Liver (tissue), 8 donors: ENCODE measurements at regions not wholly inside any gene's neighbourhood (a gene's known extent, or its start where the extent isn't known, plus 50 kb on each side); places are given as distances from the start of the nearest gene placed in this dataset.

Experiments used
- DNase-seq: peaks from one replicate; pipeline ENCODE4 v3.0.0-alpha.2; 2017; ENCODE audit warnings: low spot score
- H3K27ac ChIP-seq, 2 donors: one replicate each; pipeline ENCODE4 v1.7.0; 2013; ENCODE audit warnings: inconsistent platforms in 2 of 2, low read length in 2 of 2, control low read depth in 1 of 2, low read depth in 1 of 2, mild to moderate bottlenecking in 1 of 2
- H3K27me3 ChIP-seq, 4 donors: one replicate each; pipeline versions ENCODE4 v1.6.1 to v1.7.0; 2013; ENCODE audit warnings: low read length in 3 of 4, inconsistent platforms in 1 of 4, mild to moderate bottlenecking in 1 of 4, moderate library complexity in 1 of 4; ENCODE audit not compliant: control insufficient read depth in 4 of 4, insufficient read depth in 4 of 4
- H3K36me3 ChIP-seq, 4 donors: one replicate each; pipeline versions ENCODE4 v1.6.1 to v1.7.0; 2013; ENCODE audit warnings: low read length in 3 of 4, mild to moderate bottlenecking in 3 of 4, low read depth in 1 of 4, moderate library complexity in 1 of 4; ENCODE audit not compliant: control insufficient read depth in 4 of 4, insufficient read depth in 3 of 4
- H3K4me1 ChIP-seq, 4 donors: one replicate each; pipeline versions ENCODE4 v1.6.1 to v1.7.0; 2013; ENCODE audit warnings: low read length in 3 of 4, mild to moderate bottlenecking in 3 of 4, moderate library complexity in 1 of 4; ENCODE audit not compliant: control insufficient read depth in 4 of 4, insufficient read depth in 4 of 4
- H3K4me3 ChIP-seq, 3 donors: one replicate each; pipeline versions ENCODE4 v1.6.1 to v1.7.0; 2013; ENCODE audit warnings: low read length in 3 of 3, control low read depth in 1 of 3, low read depth in 1 of 3, mild to moderate bottlenecking in 1 of 3
- H3K9ac ChIP-seq, 2 donors: one replicate each; pipeline ENCODE4 v1.7.0; 2013; ENCODE audit warnings: low read length in 2 of 2, mild to moderate bottlenecking in 2 of 2, moderate library complexity in 2 of 2, control low read depth in 1 of 2, low read depth in 1 of 2
- H3K9me3 ChIP-seq, 4 donors: one replicate each; pipeline versions ENCODE4 v1.6.1 to v1.7.0; 2013; ENCODE audit warnings: low read length in 3 of 4; ENCODE audit not compliant: control insufficient read depth in 4 of 4
- ATF3 ChIP-seq: IDR thresholded peaks from 2 replicates; pipeline ENCODE4 v1.6.1; 2016; ENCODE audit warnings: antibody characterized with exemption
- CTCF ChIP-seq: fragments of 150-350 bp; IDR thresholded peaks from 2 replicates; pipeline ENCODE4 v1.5.1; 2017; ENCODE audit warnings: improper control_type of control experiment, low read depth, low read length; ENCODE audit not compliant: missing input control
- EGR1 ChIP-seq, 2 donors: IDR thresholded peaks; 2 replicates each; pipeline ENCODE4 v1.6.1; 2016 to 2018; ENCODE audit warnings: antibody characterized with exemption in 2 of 2, low read depth in 2 of 2
- FOXA1 ChIP-seq: IDR thresholded peaks from 2 replicates; pipeline ENCODE4 v1.6.1; 2016; ENCODE audit warnings: antibody characterized with exemption
- FOXA2 ChIP-seq: IDR thresholded peaks from 2 replicates; pipeline ENCODE4 v1.6.1; 2016; ENCODE audit warnings: antibody characterized with exemption
- GABPA ChIP-seq, 2 donors: IDR thresholded peaks in 1 of 2; conservative IDR thresholded peaks in 1 of 2; 2 replicates each; pipeline ENCODE4 v1.6.1; 2016; ENCODE audit warnings: antibody characterized with exemption in 2 of 2, mild to moderate bottlenecking in 1 of 2, moderate library complexity in 1 of 2
- HNF4A ChIP-seq, 2 donors: conservative IDR thresholded peaks; 2 replicates each; pipeline ENCODE4 v1.6.1; 2016; ENCODE audit warnings: antibody characterized with exemption in 2 of 2, mild to moderate bottlenecking in 2 of 2
- HNF4G ChIP-seq: IDR thresholded peaks from 2 replicates; pipeline ENCODE4 v1.6.1; 2016; ENCODE audit warnings: antibody characterized with exemption
- JUND ChIP-seq, 2 donors: IDR thresholded peaks; 2 replicates each; pipeline ENCODE4 v1.6.1; 2016; ENCODE audit warnings: antibody characterized with exemption in 2 of 2
- MAX ChIP-seq: IDR thresholded peaks from 2 replicates; pipeline ENCODE4 v1.6.1; 2016; ENCODE audit warnings: antibody characterized with exemption
- NR2F2 ChIP-seq: IDR thresholded peaks from 2 replicates; pipeline ENCODE4 v1.6.1; 2016; ENCODE audit warnings: antibody characterized with exemption
- RAD21 ChIP-seq, 2 donors: IDR thresholded peaks; 2 replicates each; pipeline ENCODE4 v1.6.1; 2016; ENCODE audit warnings: antibody characterized with exemption in 2 of 2, mild to moderate bottlenecking in 2 of 2
- REST ChIP-seq: IDR thresholded peaks from 2 replicates; pipeline ENCODE4 v1.6.1; 2016; ENCODE audit warnings: antibody characterized with exemption, mild to moderate bottlenecking
- RXRA ChIP-seq, 2 donors: IDR thresholded peaks; 2 replicates each; pipeline ENCODE4 v1.6.1; 2017 to 2018; ENCODE audit warnings: antibody characterized with exemption in 2 of 2, mild to moderate bottlenecking in 1 of 2
- SP1 ChIP-seq: IDR thresholded peaks from 2 replicates; pipeline ENCODE4 v1.6.1; 2018; ENCODE audit warnings: antibody characterized with exemption, mild to moderate bottlenecking
- TAF1 ChIP-seq: conservative IDR thresholded peaks from 2 replicates; pipeline ENCODE4 v1.6.1; 2016; ENCODE audit warnings: antibody characterized with exemption, mild to moderate bottlenecking
- YY1 ChIP-seq: IDR thresholded peaks from 2 replicates; pipeline ENCODE4 v1.6.1; 2016; ENCODE audit warnings: antibody characterized with exemption, mild to moderate bottlenecking
- ZBTB33 ChIP-seq: IDR thresholded peaks from 2 replicates; pipeline ENCODE4 v1.6.1; 2016; ENCODE audit warnings: antibody characterized with exemption
- WGBS: extraction: QIAGEN DNeasy Blood & Tissue Kit; methylation state at CpG from one replicate; pipeline ENCODE4 v1.1.7; 2013; 5-methylcytosine and 5-hydroxymethylcytosine counted together
- donor health status: healthy.
- donor health status: healthy.
- donor health status: healthy.
- donor health status: healthy.
- donor health status: healthy.

- H3K9ac ChIP-seq, result no peak overlapping the region
- no peaks in the 10 kb centered on the region for H3K36me3 ChIP-seq
- H3K27me3 ChIP-seq, result no peaks in the 10 kb centered on the region
- TF ChIP-seq ZBTB33 (no peak), RAD21 (IDR thresholded peaks at IDR 0.05) (no peak), YY1 (no peak), HNF4A (conservative IDR thresholded peaks at IDR 0.05) (no peak), EGR1 (IDR thresholded peaks at IDR 0.05; ENCODE audit: low read depth in 2 of 2) (no peak), RXRA (IDR thresholded peaks at IDR 0.05) (no peak), ATF3 (no peak)
- no peak overlapping the region for H3K4me3 ChIP-seq
- H3K27ac ChIP-seq, result no peak overlapping the region
- WGBS, result 87% methylated on average over 2 of the region's 2 CpGs
- H3K4me1 ChIP-seq, result no peaks in the 10 kb centered on the region
- no peak for DNase-seq
- no peaks in the 10 kb centered on the region for H3K9me3 ChIP-seq
Measured at GRCh38 chr4:114236171-114236769, 256.8 kb upstream of the ARSJ start.

- no peaks in the 10 kb centered on the region for H3K9me3 ChIP-seq
- DNase-seq, result no peak
- no peaks in the 10 kb centered on the region for H3K27me3 ChIP-seq
- no peaks in the 10 kb centered on the region for H3K4me1 ChIP-seq
- TF ChIP-seq MAX, result no peak
- no peak for TF ChIP-seq ATF3
- TF ChIP-seq CTCF, result no peak
- TF ChIP-seq HNF4G, result no peak
- no peak for TF ChIP-seq YY1
- TF ChIP-seq RXRA (IDR thresholded peaks at IDR 0.05), result no peak
- TF ChIP-seq FOXA2, result no peak
- TF ChIP-seq RAD21 (IDR thresholded peaks at IDR 0.05), result no peak
- no peak for TF ChIP-seq EGR1 (IDR thresholded peaks at IDR 0.05; ENCODE audit: low read depth in 2 of 2)
- TF ChIP-seq REST, result no peak
- no peak for TF ChIP-seq FOXA1
- TF ChIP-seq GABPA (IDR thresholded peaks at IDR 0.05 in 1 of 2, conservative IDR thresholded peaks at IDR 0.05 in 1 of 2), result no peak
- no peak for TF ChIP-seq JUND (IDR thresholded peaks at IDR 0.05)
- no peak for TF ChIP-seq NR2F2
- TF ChIP-seq HNF4A (conservative IDR thresholded peaks at IDR 0.05), result no peak
- no peak for TF ChIP-seq SP1
- TF ChIP-seq ZBTB33, result no peak
- no peak for TF ChIP-seq TAF1
- H3K9ac ChIP-seq, result no peak overlapping the region
- no peak overlapping the region for H3K4me3 ChIP-seq
- no peak overlapping the region for H3K27ac ChIP-seq
- no peaks in the 10 kb centered on the region for H3K36me3 ChIP-seq
Measured at GRCh38 chr4:114237997-114238396, 258.6 kb upstream of the ARSJ start.
